ENCODE measurements at regions not wholly inside any gene's neighbourhood (a gene's known extent, or its start where the extent isn't known, plus 50 kb on each side); places are given as distances from the start of the nearest gene placed in this dataset.
"Not testable (repeated sequence)": the region's sequence is repeated elsewhere in the genome, so short reads cannot be mapped to it uniquely, and the experiment has no call there.

GRCh38 chr3:197359476-197359875 lies 61.1 kb upstream of the DLG1 start:
- TF ChIP-seq POLR2A, CTCF (IDR thresholded peaks at IDR 0.05): not testable (repeated sequence)
